ENCODE measurements at regions not wholly inside any gene's neighbourhood (a gene's known extent, or its start where the extent isn't known, plus 50 kb on each side); places are given as distances from the start of the nearest gene placed in this dataset.

DNA sequence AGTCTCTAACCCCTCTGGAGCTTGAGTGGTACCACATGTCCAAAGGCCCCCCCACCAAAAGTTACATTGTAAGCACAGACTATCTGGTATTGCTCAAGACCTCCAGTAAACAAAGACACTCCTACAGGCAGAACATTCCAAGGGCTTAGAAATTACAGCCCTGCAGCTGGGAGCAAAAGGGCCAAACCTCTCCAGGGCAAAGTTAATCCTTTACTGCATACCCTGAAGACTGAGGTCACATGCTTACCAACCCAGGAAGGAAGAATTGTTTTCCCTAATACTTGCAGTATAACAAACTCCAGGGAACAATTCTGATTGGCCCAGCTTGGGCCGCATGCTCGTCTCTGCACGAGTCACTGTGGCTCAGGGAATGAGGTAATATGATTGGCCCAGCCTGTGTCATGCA is 266.1 kb upstream of the NR2F2 start:
- Histone ChIP-seq H3K27me3 (ENCODE audit: low read depth) (no peaks in the 10 kb centered on the region), H3K9me3 (replicated peaks) (no peaks in the 10 kb centered on the region), H3K36me3 (no peaks in the 10 kb centered on the region), H3K4me1 (peaks cover 4% of the 10 kb centered on the region), H3K27ac (replicated peaks) (no peak overlapping the region), H3K4me3 (no peak overlapping the region)
- TF ChIP-seq, protein P1, sequence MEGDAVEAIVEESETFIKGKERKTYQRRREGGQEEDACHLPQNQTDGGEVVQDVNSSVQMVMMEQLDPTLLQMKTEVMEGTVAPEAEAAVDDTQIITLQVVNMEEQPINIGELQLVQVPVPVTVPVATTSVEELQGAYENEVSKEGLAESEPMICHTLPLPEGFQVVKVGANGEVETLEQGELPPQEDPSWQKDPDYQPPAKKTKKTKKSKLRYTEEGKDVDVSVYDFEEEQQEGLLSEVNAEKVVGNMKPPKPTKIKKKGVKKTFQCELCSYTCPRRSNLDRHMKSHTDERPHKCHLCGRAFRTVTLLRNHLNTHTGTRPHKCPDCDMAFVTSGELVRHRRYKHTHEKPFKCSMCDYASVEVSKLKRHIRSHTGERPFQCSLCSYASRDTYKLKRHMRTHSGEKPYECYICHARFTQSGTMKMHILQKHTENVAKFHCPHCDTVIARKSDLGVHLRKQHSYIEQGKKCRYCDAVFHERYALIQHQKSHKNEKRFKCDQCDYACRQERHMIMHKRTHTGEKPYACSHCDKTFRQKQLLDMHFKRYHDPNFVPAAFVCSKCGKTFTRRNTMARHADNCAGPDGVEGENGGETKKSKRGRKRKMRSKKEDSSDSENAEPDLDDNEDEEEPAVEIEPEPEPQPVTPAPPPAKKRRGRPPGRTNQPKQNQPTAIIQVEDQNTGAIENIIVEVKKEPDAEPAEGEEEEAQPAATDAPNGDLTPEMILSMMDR (IDR thresholded peaks at IDR 0.05; ENCODE audit: borderline replicate concordance) = no peak
- intact Hi-C loops (cut with micrococcal nuclease) = no loop called here
- DNase-seq = no peak

DNA sequence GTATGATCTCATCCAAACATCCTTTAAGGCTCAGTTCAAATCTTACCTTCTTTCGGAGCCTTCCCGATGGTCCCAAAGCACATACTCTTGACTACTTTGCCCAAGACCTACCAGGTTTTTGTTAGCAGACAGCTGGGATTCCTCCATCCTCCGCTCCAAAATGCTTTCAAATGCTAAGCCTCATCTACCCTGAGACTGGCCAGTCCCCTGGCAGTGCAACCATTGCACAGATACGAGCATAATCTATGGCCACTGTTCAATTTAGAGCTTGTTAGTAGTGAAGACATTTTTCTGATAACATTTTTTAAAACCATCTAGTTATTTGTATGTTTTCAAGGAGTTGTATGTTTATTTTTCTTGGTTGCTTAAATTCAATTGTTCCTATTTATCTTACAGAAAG is 264.4 kb upstream of the NR2F2 start:
- no peak for DNase-seq

DNA sequence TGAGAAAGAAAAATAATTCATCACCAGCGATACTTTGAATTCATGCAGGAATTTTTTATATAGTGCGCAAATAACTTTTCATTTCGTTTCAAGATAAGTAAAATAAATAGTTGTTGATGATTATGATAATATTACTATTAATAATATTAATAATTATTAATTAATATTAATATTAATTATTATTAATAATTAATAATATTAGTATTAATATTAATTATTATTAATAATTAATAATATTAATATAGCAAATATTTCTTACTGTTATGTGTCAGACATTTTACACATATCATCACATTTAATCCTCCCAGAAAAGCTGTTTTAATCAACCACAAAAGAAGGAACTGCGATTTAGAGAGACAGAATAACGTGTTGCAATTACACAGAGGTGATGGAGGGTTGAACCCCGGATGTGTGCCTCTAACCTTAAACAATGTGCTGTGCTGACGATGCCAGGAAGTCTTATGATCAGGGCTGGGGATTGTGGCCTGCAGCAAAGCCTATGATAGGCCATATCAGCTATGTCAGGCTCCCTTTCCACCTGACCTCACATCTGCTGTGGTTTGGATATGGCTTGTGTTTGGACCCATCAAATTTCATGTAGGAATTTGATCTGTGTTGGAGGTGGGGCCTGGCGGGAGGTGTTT is 263.5 kb upstream of the NR2F2 start:
- DNase-seq = no peak
- Histone ChIP-seq H3K4me1 (peaks cover 4% of the 10 kb centered on the region), H3K27ac (replicated peaks) (no peak overlapping the region), H3K4me3 (no peak overlapping the region), H3K9me3 (replicated peaks) (no peaks in the 10 kb centered on the region), H3K27me3 (ENCODE audit: low read depth) (no peaks in the 10 kb centered on the region), H3K36me3 (no peaks in the 10 kb centered on the region)
- intact Hi-C loops (cut with micrococcal nuclease) = no loop called here
- TF ChIP-seq, protein P1 (IDR thresholded peaks at IDR 0.05; ENCODE audit: borderline replicate concordance) = no peak

More for the DNA sequence above, 264.4 kb upstream of the NR2F2 start:
- H3K36me3 ChIP-seq = no peaks in the 10 kb centered on the region
- H3K9me3 ChIP-seq (replicated peaks) = no peaks in the 10 kb centered on the region
- H3K4me3 ChIP-seq = no peak overlapping the region
- no peak overlapping the region for H3K27ac ChIP-seq (replicated peaks)
- TF ChIP-seq, protein P1 (IDR thresholded peaks at IDR 0.05; ENCODE audit: borderline replicate concordance) = no peak
- H3K27me3 ChIP-seq (ENCODE audit: low read depth) = no peaks in the 10 kb centered on the region
- intact Hi-C loops (cut with micrococcal nuclease) = no loop called here
- H3K4me1 ChIP-seq = peaks cover 4% of the 10 kb centered on the region

DNA sequence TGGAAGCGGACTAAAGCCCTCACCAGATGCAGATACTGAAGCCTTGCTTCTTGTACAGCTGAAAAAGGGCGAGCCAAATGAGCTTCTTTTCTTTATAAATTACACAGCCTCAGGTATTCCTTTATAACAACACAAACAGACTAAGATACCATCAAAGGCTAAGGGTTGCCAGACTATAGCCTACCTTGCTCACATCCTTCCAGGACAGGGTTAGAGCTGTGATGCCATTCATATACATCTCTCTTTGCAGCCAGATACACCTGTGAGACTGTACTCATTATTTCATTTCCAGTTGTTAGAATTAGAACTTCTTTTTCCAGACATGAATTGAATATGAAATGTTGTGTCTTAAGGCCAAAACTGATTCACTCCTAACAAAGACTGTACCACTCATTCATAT is 262.8 kb upstream of the NR2F2 start:
- TF ChIP-seq, protein P1 (IDR thresholded peaks at IDR 0.05; ENCODE audit: borderline replicate concordance) = no peak
- H3K36me3 ChIP-seq = no peaks in the 10 kb centered on the region

DNA sequence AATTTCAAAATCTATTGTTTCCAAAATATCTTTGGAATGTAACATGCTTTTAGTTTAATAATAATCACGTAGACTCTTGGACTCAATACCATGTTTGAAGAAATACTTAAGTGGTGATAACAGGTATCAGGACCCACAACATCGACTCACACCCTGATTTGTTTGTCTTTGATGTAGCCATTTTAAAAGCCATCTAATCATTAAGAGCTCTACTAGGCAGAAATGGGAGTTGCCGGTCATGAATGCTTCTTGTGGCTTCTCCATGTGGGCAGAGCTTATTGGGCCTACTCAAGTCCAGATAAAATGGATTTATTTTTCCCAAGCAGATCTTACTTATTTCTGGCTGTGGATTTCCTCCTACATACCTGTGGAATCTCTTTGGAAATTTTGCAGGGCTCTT is 261.6 kb upstream of the NR2F2 start:
- Histone ChIP-seq H3K27me3 (ENCODE audit: low read depth) (no peaks in the 10 kb centered on the region), H3K27ac (replicated peaks) (no peak overlapping the region), H3K36me3 (no peaks in the 10 kb centered on the region), H3K4me3 (no peak overlapping the region), H3K4me1 (peaks cover 4% of the 10 kb centered on the region), H3K9me3 (replicated peaks) (no peaks in the 10 kb centered on the region)
- no peak for DNase-seq
- intact Hi-C loops (cut with micrococcal nuclease) = no loop called here
- TF ChIP-seq, protein P1 (IDR thresholded peaks at IDR 0.05; ENCODE audit: borderline replicate concordance) = no peak

More for the DNA sequence above, 262.8 kb upstream of the NR2F2 start:
- H3K27ac ChIP-seq (replicated peaks) = no peak overlapping the region
- no peak overlapping the region for H3K4me3 ChIP-seq
- peaks cover 4% of the 10 kb centered on the region for H3K4me1 ChIP-seq
- H3K9me3 ChIP-seq (replicated peaks) = no peaks in the 10 kb centered on the region
- intact Hi-C loops (cut with micrococcal nuclease) = no loop called here
- H3K27me3 ChIP-seq (ENCODE audit: low read depth) = no peaks in the 10 kb centered on the region
- no peak for DNase-seq

Measured in left ventricle myocardium inferior (tissue), 1 donor.